MCF 10A (cell line): ENCODE measurements at regions not wholly inside any gene's neighbourhood (a gene's known extent, or its start where the extent isn't known, plus 50 kb on each side); places are given as distances from the start of the nearest gene placed in this dataset.

Experiments used
- BruUV-seq: library from RNA; stranded (reverse); fragments of 400-500 nt; replicated peaks from 2 replicates; lab custom pipeline; 2021; lab: Mats Ljungman, UMichigan
- CTCF ChIA-PET: fragments of 300-600 bp; sonication (Branson Sonifier 250); formaldehyde crosslinking; extraction: SDS; loops from one replicate; lab custom pipeline; 2021; ENCODE audit warnings: antibody characterized with exemption, inconsistent platforms; lab: Yijun Ruan, JAX
- POLR2A ChIA-PET: fragments of 300-600, 350-650 bp; sonication (Branson Sonifier 250); formaldehyde crosslinking; extraction: SDS; loops from one replicate; lab custom pipeline; 2020; ENCODE audit warnings: antibody characterized with exemption, inconsistent platforms; lab: Yijun Ruan, JAX
- DNase-seq: peaks from one replicate; pipeline ENCODE4 v3.0.0-alpha.2; 2018; ENCODE audit not compliant: unreplicated experiment
- H3K27ac Mint-ChIP-seq: one replicate; pipeline ENCODE4 v1.8.0; 2022; ENCODE audit warnings: mild to moderate bottlenecking, low read depth, mixed read lengths; ENCODE audit not compliant: unreplicated experiment
- H3K27me3 Mint-ChIP-seq: one replicate; pipeline ENCODE4 v1.8.0; 2022; ENCODE audit warnings: mixed read lengths; ENCODE audit not compliant: insufficient read depth, unreplicated experiment
- H3K36me3 Mint-ChIP-seq: one replicate; pipeline ENCODE4 v1.8.0; 2022; ENCODE audit warnings: mild to moderate bottlenecking, moderate library complexity, mixed read lengths; ENCODE audit not compliant: insufficient read depth, unreplicated experiment
- H3K4me1 Mint-ChIP-seq: one replicate; pipeline ENCODE4 v1.8.0; 2022; ENCODE audit warnings: mixed read lengths; ENCODE audit not compliant: insufficient read depth, unreplicated experiment
- H3K4me3 Mint-ChIP-seq: one replicate; pipeline ENCODE4 v1.8.0; 2022; ENCODE audit warnings: mild to moderate bottlenecking, moderate library complexity, mixed read lengths; ENCODE audit not compliant: unreplicated experiment
- H3K9me3 Mint-ChIP-seq: one replicate; pipeline ENCODE4 v1.8.0; 2022; ENCODE audit warnings: mixed read lengths; ENCODE audit not compliant: unreplicated experiment
- intact Hi-C: fragments of 100-400 bp; cut with micrococcal nuclease; formaldehyde crosslinking; loops from 2 replicates; pipeline ENCODE4 v1.14.1; 2022
- TF ChIP-seq, protein P1 (sequence below): fragments of 200-600 bp; IDR thresholded peaks from one replicate; pipeline ENCODE4 v1.8.0; 2022; ENCODE audit warnings: antibody characterized with exemption, mild to moderate bottlenecking; ENCODE audit not compliant: unreplicated experiment

DNA sequence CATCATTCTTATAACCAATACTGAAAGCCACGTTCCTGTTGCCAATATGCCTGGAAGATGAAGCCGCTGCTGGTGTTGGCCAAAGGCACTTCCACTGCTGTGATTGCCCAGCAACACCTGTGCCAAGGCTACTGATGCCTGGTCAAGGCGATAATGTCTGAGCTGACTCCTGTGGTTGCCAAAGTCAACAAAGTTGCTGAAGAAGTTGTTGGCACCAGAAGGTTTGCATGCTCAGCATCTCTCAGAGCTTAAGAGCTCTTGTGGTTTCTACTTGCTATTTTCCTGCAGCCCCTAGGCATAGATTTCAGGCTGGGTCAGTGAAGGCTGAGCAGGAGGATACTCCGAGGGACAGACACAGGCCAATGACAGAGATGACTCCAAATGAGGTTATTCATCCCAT, 63.4 kb upstream of the RAB3GAP2 start:
- H3K9me3 Mint-ChIP-seq = no peaks in the 10 kb centered on the region
- peak overlapping the region; percentile 84 for H3K27ac Mint-ChIP-seq
- ChIA-PET POLR2A (interaction anchor here (0.5 to 5.3 kb wide), 19 partner anchors 9 to 302 kb away, joined by 3 to 75 read pairs (median 7); partner anchors contain the start of gene RAB3GAP2), CTCF (interaction anchor here (0.8 to 4.8 kb wide), 13 partner anchors 9 to 398 kb away, joined by 3 to 37 read pairs (median 5); no protein-coding TSS in a partner anchor)
- H3K4me1 Mint-ChIP-seq = peaks cover 32% of the 10 kb centered on the region
- H3K36me3 Mint-ChIP-seq = peaks cover 7% of the 10 kb centered on the region
- H3K27me3 Mint-ChIP-seq = no peaks in the 10 kb centered on the region
- peak; percentile 94 for DNase-seq
- TF ChIP-seq, protein P1, sequence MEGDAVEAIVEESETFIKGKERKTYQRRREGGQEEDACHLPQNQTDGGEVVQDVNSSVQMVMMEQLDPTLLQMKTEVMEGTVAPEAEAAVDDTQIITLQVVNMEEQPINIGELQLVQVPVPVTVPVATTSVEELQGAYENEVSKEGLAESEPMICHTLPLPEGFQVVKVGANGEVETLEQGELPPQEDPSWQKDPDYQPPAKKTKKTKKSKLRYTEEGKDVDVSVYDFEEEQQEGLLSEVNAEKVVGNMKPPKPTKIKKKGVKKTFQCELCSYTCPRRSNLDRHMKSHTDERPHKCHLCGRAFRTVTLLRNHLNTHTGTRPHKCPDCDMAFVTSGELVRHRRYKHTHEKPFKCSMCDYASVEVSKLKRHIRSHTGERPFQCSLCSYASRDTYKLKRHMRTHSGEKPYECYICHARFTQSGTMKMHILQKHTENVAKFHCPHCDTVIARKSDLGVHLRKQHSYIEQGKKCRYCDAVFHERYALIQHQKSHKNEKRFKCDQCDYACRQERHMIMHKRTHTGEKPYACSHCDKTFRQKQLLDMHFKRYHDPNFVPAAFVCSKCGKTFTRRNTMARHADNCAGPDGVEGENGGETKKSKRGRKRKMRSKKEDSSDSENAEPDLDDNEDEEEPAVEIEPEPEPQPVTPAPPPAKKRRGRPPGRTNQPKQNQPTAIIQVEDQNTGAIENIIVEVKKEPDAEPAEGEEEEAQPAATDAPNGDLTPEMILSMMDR = no peak
- no peak overlapping the region for H3K4me3 Mint-ChIP-seq
- intact Hi-C loops = loop anchor here (2.0 kb wide), 2 partner anchors 35 kb away; no protein-coding TSS in a partner anchor
- no TSS peak for BruUV-seq

DNA sequence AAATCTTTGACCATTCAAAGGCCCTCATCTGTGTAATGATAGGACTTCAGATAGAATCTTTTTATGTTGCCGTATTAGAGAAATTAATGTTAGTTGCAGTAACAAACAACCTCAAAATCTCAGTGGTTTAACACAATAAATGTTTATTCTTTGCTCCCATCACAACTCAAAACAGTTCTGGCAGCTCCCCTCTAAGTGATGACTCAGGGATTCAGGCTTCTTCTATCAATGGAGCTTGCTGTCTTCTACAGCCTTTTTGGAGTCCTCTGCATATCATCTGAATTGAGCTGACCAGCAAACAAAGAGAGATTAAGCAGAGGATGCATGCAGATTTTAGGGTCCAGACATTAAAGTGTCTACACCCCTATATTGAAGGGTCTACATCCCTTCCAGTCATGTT, 59.1 kb upstream of the RAB3GAP2 start:
- Mint-ChIP-seq H3K27ac (no peak overlapping the region), H3K4me3 (no peak overlapping the region), H3K9me3 (no peaks in the 10 kb centered on the region), H3K27me3 (no peaks in the 10 kb centered on the region), H3K36me3 (no peaks in the 10 kb centered on the region), H3K4me1 (peaks cover 19% of the 10 kb centered on the region)
- BruUV-seq = no TSS peak
- ChIA-PET POLR2A (interaction anchor here (0.8 to 1.0 kb wide), 2 partner anchors 31 to 133 kb away, joined by 3 to 4 read pairs; no protein-coding TSS in a partner anchor), CTCF (interaction anchor here (1.2 to 2.9 kb wide), 3 partner anchors 17 to 50 kb away, joined by 3 to 11 read pairs (median 6); no protein-coding TSS in a partner anchor)
- DNase-seq = no peak
- TF ChIP-seq, protein P1 = no peak
- intact Hi-C loops = no loop called here

DNA sequence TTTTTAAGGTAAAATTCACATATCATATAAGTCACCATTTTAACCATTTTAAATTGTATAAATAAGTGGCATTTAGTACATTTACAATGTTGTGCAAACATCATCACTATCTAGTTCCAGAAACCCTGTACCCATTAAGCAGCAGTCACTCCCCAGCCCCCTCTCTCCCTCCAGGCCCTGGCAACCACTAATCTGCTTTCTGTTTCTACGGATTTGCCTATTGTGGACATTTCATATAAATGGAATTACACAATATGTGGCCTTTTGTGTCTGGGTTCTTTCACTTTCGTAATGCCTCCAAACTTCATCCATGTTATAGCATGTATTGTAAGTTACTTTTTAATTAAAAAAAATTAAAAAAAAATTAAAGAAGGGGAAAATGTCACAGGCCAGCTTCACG, 58.0 kb upstream of the RAB3GAP2 start:
- ChIA-PET CTCF (interaction anchor here (0.8 to 2.9 kb wide), 3 partner anchors 11 to 49 kb away, joined by 3 to 11 read pairs (median 6); no protein-coding TSS in a partner anchor), POLR2A (interaction anchor here (0.6 to 1.0 kb wide), 2 partner anchors 30 to 300 kb away, joined by 3 to 4 read pairs; no protein-coding TSS in a partner anchor)
- intact Hi-C loops = no loop called here
- Mint-ChIP-seq H3K36me3 (no peaks in the 10 kb centered on the region), H3K9me3 (no peaks in the 10 kb centered on the region), H3K4me3 (no peak overlapping the region), H3K27me3 (no peaks in the 10 kb centered on the region), H3K27ac (no peak overlapping the region), H3K4me1 (peaks cover 12% of the 10 kb centered on the region)
- TF ChIP-seq, protein P1 = no peak
- DNase-seq = peak; percentile 68
- no TSS peak for BruUV-seq

DNA sequence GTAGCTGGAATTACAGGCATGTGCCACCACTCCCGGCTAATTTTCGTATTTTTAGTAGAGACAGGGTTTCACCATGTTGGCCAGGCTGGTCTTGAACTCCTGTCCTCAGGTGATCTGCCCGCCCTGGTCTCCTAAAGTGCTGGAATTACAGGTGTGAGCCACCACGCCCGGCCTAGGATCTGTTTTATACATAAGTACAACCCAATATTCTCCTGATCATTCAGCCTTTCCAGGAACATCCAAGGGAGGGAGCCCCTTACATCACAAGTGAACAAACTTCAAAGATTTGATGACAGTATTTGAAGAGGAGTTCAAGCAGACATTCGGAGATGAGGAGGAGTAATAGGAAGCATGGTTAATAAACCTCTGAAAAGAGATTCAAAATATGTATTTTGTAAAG, 54.9 kb upstream of the RAB3GAP2 start:
- Mint-ChIP-seq H3K27me3 (no peaks in the 10 kb centered on the region), H3K4me1 (peaks cover 8% of the 10 kb centered on the region), H3K9me3 (no peaks in the 10 kb centered on the region), H3K27ac (no peak overlapping the region), H3K36me3 (no peaks in the 10 kb centered on the region), H3K4me3 (no peak overlapping the region)
- intact Hi-C loops = no loop called here
- POLR2A ChIA-PET = interaction anchor here (1.6 to 7.4 kb wide), 3 partner anchors 9 to 43 kb away, joined by 7 to 75 read pairs (median 13); no protein-coding TSS in a partner anchor
- CTCF ChIA-PET = interaction anchor here (0.6 to 4.0 kb wide), 12 partner anchors 8 to 1808 kb away, joined by 3 to 22 read pairs (median 4); no protein-coding TSS in a partner anchor
- BruUV-seq = no TSS peak
- TF ChIP-seq, protein P1 = no peak
- DNase-seq = no peak
